ENCODE measurements at regions not wholly inside any gene's neighbourhood (a gene's known extent, or its start where the extent isn't known, plus 50 kb on each side); places are given as distances from the start of the nearest gene placed in this dataset.

DNA sequence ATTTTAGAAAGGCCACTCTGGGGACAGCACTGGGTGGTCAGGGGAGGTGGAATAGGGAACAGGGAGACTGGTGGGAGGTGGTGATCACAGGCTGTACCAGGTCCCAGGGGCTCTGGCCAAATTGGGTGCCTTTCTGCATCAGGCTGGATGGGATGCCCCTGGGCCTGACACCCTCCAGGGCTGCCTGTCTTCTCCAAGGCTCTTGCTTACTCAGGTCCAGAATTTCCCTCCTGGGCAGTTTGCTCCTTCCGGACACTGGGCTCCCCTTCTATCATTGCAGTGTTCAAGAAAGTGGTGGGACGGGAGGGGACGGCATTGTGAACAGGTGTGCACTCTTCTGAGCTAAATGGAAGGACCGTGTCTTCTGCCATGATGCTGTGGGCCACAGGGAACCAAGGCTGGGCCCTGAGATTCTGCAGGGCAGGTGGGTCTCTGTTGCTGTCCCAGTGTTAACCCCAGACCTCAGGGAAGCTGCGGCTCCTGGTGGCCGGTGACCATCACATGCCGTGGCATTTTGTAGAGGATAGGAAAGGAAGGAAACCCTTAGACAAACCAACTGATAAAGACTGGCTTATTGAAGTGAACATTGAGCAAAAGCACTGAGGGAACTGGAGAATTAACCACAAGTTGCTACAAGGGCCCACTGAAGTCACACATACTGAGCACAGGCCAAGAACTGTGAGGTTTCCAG lies 93.7 kb upstream of the HS6ST1 start:
- no peaks in the 10 kb centered on the region for H3K27me3 ChIP-seq (ENCODE audit: control insufficient read depth in 2 of 2, insufficient read depth in 2 of 2, low read length in 2 of 2)
- intact Hi-C loops (cut with micrococcal nuclease) (loop anchor here (5.0 kb wide), 1 partner anchor 850 kb away; no protein-coding TSS in a partner anchor), dilution Hi-C loops (cut with MboI; ENCODE audit: extremely low pct_ligation_motif_present, low sequenced_read_pairs) (no loop called here)
- no peaks in the 10 kb centered on the region for H3K36me3 ChIP-seq (ENCODE audit: control insufficient read depth in 2 of 2, extremely low read depth in 1 of 2, insufficient read depth in 2 of 2, low read length in 2 of 2)
- CTCF ChIA-PET, result no interaction called here
- H3K9me3 ChIP-seq (replicated peaks; ENCODE audit: control insufficient read depth, insufficient read depth, low read length), result no peaks in the 10 kb centered on the region
- H3K4me2 ChIP-seq (ENCODE audit: insufficient read depth, low read length), result no peak overlapping the region
- no peaks in the 10 kb centered on the region for H3K79me2 ChIP-seq (ENCODE audit: control insufficient read depth, insufficient read depth, low read length)
- no peak for DNase-seq (ENCODE audit: low read depth, low spot score)
- no peak overlapping the region for H2AFZ ChIP-seq (ENCODE audit: low read depth, low read length)
- FAIRE-seq, result no peak
- H3K4me3 ChIP-seq (replicated peaks in 1 of 3; ENCODE audit: insufficient read depth in 1 of 3, low read depth in 1 of 3, low read length in 3 of 3), result no peak overlapping the region
- no peaks in the 10 kb centered on the region for H3K9me1 ChIP-seq (replicated peaks; ENCODE audit: control insufficient read depth, extremely low read depth, insufficient read depth, low read length)
- H4K20me1 ChIP-seq (replicated peaks; ENCODE audit: control insufficient read depth, extremely low read depth, insufficient read depth, low read length), result no peaks in the 10 kb centered on the region
- H3K9ac ChIP-seq (replicated peaks; ENCODE audit: extremely low read depth, insufficient read depth, low read length), result no peak overlapping the region
- POLR2A ChIA-PET, result no interaction called here
- H3K27ac ChIP-seq (ENCODE audit: insufficient read depth, low read depth, low read length), result no peak overlapping the region
- BruUV-seq (replicated peaks), result no TSS peak
- peaks cover 14% of the 10 kb centered on the region for H3K4me1 ChIP-seq (ENCODE audit: control insufficient read depth, extremely low read depth, insufficient read depth, low read length)
- TF ChIP-seq FOS (IDR thresholded peaks at IDR 0.05; ENCODE audit: borderline replicate concordance, insufficient read depth, low read length), result no peak
- TF ChIP-seq MYC (IDR thresholded peaks at IDR 0.05; ENCODE audit: low read depth, low read length), result no peak

DNA sequence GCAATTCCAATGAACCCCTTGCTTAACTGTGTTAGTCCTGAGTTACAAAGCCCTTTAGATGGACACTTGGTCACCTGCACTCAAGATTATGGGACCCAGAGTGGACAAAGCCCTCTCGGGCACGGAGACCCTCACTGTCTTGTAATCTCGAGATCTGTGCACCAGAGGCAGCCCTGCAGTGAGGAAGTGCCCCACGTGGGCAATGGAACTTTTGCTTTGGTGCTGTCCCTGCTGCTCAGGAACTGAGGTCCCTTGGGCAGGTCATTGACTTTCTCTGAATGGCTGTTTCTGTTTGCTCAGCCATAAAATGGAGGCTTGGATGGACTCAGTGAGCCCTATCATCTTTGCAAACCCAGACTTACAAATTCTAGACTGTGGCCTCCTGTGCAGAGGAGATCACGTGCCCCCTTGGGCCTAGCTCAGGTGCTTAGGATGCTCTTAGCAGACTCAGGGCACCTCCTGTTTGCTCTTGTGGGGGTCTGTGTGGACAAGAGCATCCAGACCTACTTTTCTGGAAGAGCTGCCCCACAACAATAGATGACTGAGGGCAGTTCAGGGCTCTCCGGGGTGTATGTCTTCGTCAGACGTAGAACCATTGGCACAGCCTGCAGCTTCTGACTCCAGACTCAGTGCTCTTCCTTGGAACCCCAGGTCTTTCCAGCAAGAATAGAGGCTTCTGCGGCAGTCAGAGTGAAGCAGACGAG lies 94.5 kb upstream of the HS6ST1 start:
- Histone ChIP-seq H4K20me1 (replicated peaks; ENCODE audit: control insufficient read depth, extremely low read depth, insufficient read depth, low read length) (no peaks in the 10 kb centered on the region), H3K9ac (replicated peaks; ENCODE audit: extremely low read depth, insufficient read depth, low read length) (no peak overlapping the region), H3K27ac (ENCODE audit: insufficient read depth, low read depth, low read length) (no peak overlapping the region), H3K27me3 (ENCODE audit: control insufficient read depth in 2 of 2, insufficient read depth in 2 of 2, low read length in 2 of 2) (no peaks in the 10 kb centered on the region), H3K9me1 (replicated peaks; ENCODE audit: control insufficient read depth, extremely low read depth, insufficient read depth, low read length) (no peaks in the 10 kb centered on the region), H3K4me3 (replicated peaks in 1 of 3; ENCODE audit: insufficient read depth in 1 of 3, low read depth in 1 of 3, low read length in 3 of 3) (no peak overlapping the region), H3K9me3 (replicated peaks; ENCODE audit: control insufficient read depth, insufficient read depth, low read length) (no peaks in the 10 kb centered on the region), H3K36me3 (ENCODE audit: control insufficient read depth in 2 of 2, extremely low read depth in 1 of 2, insufficient read depth in 2 of 2, low read length in 2 of 2) (no peaks in the 10 kb centered on the region), H2AFZ (ENCODE audit: low read depth, low read length) (no peak overlapping the region), H3K79me2 (ENCODE audit: control insufficient read depth, insufficient read depth, low read length) (no peaks in the 10 kb centered on the region), H3K4me1 (ENCODE audit: control insufficient read depth, extremely low read depth, insufficient read depth, low read length) (peaks cover 11% of the 10 kb centered on the region), H3K4me2 (ENCODE audit: insufficient read depth, low read length) (no peak overlapping the region)
- DNase-seq (ENCODE audit: low read depth, low spot score), result no peak
- intact Hi-C loops (cut with micrococcal nuclease), result loop anchor here (5.0 kb wide), 1 partner anchor 851 kb away; no protein-coding TSS in a partner anchor
- ChIA-PET POLR2A (no interaction called here), CTCF (interaction anchor here (0.6 to 1.3 kb wide), 2 partner anchors 9 to 10 kb away, joined by 3 read pairs; no protein-coding TSS in a partner anchor)
- BruUV-seq (replicated peaks), result no TSS peak
- dilution Hi-C loops (cut with MboI; ENCODE audit: extremely low pct_ligation_motif_present, low sequenced_read_pairs), result no loop called here
- FAIRE-seq, result no peak
- TF ChIP-seq EZH2 (IDR thresholded peaks at IDR 0.05; ENCODE audit: borderline replicate concordance, low read depth, low read length, severe bottlenecking) (no peak), MYC (IDR thresholded peaks at IDR 0.05; ENCODE audit: low read depth, low read length) (no peak), FOS (IDR thresholded peaks at IDR 0.05; ENCODE audit: borderline replicate concordance, insufficient read depth, low read length) (no peak)
- TF ChIP-seq, protein P1, sequence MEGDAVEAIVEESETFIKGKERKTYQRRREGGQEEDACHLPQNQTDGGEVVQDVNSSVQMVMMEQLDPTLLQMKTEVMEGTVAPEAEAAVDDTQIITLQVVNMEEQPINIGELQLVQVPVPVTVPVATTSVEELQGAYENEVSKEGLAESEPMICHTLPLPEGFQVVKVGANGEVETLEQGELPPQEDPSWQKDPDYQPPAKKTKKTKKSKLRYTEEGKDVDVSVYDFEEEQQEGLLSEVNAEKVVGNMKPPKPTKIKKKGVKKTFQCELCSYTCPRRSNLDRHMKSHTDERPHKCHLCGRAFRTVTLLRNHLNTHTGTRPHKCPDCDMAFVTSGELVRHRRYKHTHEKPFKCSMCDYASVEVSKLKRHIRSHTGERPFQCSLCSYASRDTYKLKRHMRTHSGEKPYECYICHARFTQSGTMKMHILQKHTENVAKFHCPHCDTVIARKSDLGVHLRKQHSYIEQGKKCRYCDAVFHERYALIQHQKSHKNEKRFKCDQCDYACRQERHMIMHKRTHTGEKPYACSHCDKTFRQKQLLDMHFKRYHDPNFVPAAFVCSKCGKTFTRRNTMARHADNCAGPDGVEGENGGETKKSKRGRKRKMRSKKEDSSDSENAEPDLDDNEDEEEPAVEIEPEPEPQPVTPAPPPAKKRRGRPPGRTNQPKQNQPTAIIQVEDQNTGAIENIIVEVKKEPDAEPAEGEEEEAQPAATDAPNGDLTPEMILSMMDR (IDR thresholded peaks at IDR 0.05; ENCODE audit: extremely low read depth in 1 of 2, insufficient read depth in 1 of 2, low read depth in 1 of 2, low read length in 2 of 2), result no peak
